Activated gamma-delta T cell treated with Interleukin-2 at 50 U/mL for 16 hours (primary cell): ENCODE measurements at regions not wholly inside any gene's neighbourhood (a gene's known extent, or its start where the extent isn't known, plus 50 kb on each side); places are given as distances from the start of the nearest gene placed in this dataset.

ENCODE experiments used
- DNase-seq: peaks from one replicate; pipeline ENCODE4 v3.0.0-alpha.2; 2020

DNA sequence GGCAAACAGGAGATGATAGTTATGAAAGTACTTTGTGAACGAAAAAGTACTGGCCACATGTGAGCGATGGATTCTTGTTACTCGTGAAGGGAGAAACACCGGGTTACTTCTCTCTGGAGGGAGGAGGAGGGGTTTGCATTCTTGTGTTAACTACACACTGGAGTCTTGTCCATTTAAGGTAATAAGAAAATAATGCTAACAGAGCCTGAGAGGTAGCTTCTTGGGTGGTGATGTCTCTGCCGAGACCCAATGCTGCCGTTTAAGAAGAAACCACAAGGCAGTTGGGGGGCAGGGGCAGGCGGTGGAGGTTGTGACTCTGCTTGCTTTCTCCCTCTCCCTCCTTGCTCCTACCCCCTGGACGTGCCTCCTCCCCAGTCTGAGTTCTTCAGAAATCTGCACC is 100.9 kb upstream of the ROPN1 start:
- DNase-seq, result no peak

DNA sequence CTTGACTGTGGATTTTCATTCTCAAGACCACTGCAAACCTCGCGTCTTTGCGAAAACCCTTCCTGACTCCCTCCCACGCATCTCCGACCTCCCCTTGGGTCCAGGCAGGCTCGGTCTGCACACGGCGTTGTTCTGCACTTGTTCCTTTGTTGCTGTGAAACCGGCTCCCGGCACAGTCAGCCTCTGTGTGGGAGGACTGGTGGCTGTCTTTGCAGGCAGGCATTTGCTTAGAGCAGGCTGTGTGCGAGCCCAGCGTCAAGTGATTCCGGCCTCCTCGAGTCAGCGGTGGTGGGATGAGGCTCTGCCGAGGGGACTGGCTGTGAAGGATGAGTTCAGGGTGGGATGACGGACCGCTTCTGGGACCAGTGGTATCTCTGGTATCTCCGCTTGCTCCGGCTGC is 102.6 kb upstream of the ROPN1 start:
- no peak for DNase-seq

DNA sequence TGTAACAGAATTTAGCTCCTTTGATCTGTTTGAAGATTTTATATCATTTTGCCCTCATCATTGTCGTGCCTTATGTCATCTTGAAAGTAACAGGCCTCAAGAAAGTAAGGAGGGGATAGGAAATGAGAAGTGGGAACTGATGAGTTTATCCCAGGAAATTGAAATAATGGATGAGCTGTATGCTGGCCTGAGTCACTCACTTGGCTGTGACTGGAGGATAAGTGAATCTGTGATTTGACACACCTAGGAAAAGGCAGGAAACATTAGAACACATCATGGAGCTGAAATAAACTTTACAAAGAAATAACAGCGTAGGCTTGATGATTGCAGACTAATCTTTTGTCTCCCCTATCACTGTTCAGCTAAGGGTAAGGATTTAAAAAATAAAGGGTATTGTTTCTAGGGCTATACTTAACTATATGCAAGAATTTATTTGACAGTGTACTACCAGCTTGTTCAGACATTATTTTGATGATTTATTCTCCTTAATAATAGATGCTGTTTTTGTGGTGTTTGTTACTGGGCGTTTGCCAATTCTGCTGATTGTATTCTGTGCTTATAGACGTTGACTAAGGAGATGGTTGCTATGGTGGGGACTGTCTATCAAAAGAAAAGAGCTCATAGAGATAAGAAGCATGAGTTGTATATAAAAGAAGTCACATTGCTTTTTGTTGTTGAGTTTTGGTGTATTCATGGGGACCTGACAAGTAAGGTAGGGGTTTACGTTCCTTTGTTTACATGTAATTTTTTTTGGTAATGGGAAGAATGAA is 105.6 kb upstream of the ROPN1 start:
- DNase-seq, result no peak

GRCh38 chr3:124101643-124102042 is 109.7 kb upstream of the ROPN1 start:
- DNase-seq, result no peak

GRCh38 chr3:124107104-124107890 is 115.4 kb upstream of the ROPN1 start:
- no peak for DNase-seq

GRCh38 chr3:124108446-124108845 is 116.5 kb upstream of the ROPN1 start:
- no peak for DNase-seq

GRCh38 chr3:124113485-124113884 is 121.6 kb upstream of the ROPN1 start:
- DNase-seq, result no peak

DNA sequence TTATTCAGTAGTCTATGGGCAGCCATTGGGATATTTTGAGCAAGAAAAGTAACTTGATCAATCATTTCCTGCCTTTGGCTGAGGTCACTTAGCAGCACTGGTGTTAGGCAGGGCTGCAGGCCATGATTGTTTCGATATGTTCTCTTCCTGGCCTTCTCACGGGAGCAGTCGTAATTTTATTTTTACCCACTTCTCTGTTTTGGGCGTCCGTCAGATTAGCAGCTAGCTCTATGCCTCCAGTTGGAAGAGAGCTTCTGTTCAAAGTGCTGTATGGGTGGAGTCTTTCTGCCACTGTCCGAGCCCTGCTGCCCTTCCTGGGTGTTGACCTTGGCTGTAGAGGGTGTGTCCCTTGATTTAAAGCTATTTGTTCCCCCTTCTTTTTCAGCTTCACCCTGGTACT is 123.4 kb upstream of the ROPN1 start:
- no peak for DNase-seq

GRCh38 chr3:124115956-124116355 is 124.0 kb upstream of the ROPN1 start:
- no peak for DNase-seq

DNA sequence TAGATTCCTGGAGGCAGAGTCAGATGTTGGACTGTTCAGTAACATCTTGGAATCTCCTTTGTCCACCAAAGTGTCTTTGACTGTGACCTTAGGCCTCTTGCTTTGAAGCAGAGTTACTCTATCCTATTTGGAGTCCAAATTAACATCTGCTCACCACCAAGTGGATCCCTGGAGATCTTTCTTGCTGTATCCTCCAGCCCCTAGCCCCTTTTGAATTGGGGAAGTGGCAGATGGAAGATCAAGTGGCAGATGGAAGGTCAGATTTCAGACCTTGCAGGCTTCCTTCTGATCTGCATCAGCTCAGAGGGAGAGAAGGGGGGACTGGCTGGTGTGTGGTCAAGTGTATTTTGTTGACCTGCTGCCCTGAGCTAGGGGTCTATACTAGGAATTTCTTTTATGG is 125.0 kb upstream of the ROPN1 start:
- no peak for DNase-seq

GRCh38 chr3:124117486-124117885 is 125.6 kb upstream of the ROPN1 start:
- no peak for DNase-seq

- no peak for DNase-seq
Observed at GRCh38 chr3:124118397-124118796, 126.5 kb upstream of the ROPN1 start.

GRCh38 chr3:124119056-124119716 is 127.3 kb upstream of the ROPN1 start:
- DNase-seq, result no peak

- no peak for DNase-seq
Observed at GRCh38 chr3:124121379-124122312, 129.7 kb upstream of the ROPN1 start.

DNA sequence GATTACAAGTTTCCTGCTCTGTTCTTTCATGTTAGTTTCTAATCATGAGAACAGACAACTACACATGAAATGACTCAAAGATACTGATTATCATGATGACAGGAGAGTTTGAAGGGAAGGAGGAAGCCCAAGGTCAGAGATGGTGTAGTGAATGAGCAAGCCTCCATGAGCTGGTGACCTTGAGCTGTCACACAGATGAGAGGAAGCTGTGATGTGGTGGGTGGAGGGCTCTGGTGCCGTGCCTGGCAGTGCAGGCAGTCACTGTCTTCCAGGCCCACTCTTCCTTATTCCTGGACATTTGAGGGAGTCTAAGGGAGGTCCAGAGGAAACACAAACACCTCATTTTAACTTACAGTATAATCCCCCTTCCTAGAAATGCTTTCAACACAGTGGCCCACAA is 133.4 kb upstream of the ROPN1 start:
- no peak for DNase-seq

- DNase-seq, result no peak
Observed at GRCh38 chr3:124126436-124127023, 134.6 kb upstream of the ROPN1 start.

DNA sequence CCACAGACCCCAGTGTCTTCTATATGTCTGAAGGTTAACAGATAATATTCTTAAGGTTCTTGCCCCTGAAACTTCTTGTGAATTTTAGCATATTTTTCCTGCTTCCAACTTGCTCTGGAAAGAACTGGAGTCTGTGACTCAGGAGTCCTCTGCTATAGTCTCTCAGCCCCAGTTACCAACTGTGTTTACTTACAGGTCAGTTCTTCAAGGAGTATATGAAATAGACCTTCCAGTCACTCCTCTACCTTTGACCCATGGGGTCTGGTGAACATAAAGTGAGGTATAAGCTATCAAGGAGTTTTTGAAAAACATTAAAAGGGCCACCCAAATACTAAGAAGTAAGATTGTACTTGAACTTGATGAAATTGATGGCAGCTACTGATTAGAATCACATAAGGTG is 139.2 kb upstream of the ROPN1 start:
- DNase-seq, result no peak

DNA sequence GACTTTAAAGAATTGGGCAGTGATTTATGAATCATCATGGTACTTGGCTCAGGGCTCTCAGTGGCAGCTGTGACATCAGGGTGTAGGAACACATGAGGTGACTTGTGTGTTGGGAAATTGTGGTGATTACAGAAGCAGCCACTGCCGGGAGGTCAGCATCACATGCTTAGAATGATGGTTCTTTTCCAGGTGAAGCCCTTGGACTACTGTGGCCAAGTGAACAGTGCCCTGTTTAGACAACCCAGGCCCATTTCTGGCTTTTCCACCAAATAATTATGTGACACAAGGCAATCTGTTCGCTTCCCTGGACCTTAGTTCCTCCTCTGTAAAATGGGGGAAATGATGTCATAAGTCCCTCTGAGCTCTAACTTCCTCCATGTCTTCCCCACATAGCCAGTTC is 139.7 kb upstream of the ROPN1 start:
- no peak for DNase-seq

DNA sequence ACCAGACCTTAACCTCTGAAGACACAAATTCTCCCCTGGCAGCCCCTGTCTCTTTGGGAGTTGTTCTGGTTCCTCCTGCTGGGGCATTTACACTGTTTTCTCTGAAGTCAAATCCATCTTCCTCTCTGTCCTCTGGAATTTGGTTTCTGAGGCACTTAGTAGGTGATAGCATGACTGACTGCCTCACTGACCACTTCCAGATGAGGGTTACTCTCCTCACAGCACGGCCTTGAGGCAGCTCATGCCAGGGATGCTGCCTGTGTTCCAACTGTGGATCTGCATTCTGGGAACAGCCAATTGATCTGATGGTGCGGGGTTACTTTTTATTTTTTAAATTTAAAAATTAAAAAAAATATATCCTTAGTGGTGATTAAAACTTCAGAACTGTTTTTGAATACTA is 140.9 kb upstream of the ROPN1 start:
- no peak for DNase-seq

GRCh38 chr3:124133366-124133940 is 141.5 kb upstream of the ROPN1 start:
- no peak for DNase-seq

DNA sequence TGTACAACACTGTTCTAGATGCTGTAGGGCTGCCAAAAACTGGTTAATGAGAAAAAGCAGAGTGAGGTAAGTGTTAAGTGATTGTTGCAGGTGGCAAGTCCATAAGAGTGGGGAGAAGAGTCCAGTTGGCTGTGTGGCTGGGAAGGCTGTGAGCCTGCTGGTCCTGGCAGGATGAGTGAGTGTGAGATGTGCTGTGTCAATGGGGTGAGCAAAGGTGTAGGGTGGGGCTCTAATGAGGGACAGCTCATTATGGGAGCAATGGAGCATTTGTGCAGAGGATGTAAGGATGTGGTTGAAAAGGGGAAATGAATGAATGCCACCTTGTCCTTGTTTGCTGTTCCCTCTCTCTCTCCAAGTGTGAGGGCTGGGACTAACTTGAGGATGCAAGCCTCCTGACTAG is 145.3 kb upstream of the ROPN1 start:
- no peak for DNase-seq

- DNase-seq, result no peak
Observed at GRCh38 chr3:124138148-124138547, 146.2 kb upstream of the ROPN1 start.
